Right renal cortex interstitium (tissue), 3 donors: ENCODE measurements at regions not wholly inside any gene's neighbourhood (a gene's known extent, or its start where the extent isn't known, plus 50 kb on each side); places are given as distances from the start of the nearest gene placed in this dataset.
A peak's percentile ranks its signal among the peaks of the same experiment; 100 is the strongest.
"Not testable (repeated sequence)": the region's sequence is repeated elsewhere in the genome, so short reads cannot be mapped to it uniquely, and the experiment has no call there.

Source experiments
- DNase-seq, 3 donors: peaks; one replicate each; pipeline ENCODE4 v3.0.0-alpha.2; 2013; ENCODE audit warnings: low read depth in 3 of 3, low spot score in 2 of 3

GRCh38 chr3:144023543-144023942 lies 51.9 kb downstream of the DIPK2A start:
- not testable (repeated sequence) for DNase-seq

GRCh38 chr3:144028798-144029411 lies 57.3 kb downstream of the DIPK2A start:
- DNase-seq, result no peak

- no peak for DNase-seq
Measured at GRCh38 chr3:144029769-144030168, 58.1 kb downstream of the DIPK2A start.

- no peak for DNase-seq
Measured at GRCh38 chr3:144031938-144032337, 60.3 kb downstream of the DIPK2A start.

GRCh38 chr3:144032531-144033239 lies 61.1 kb downstream of the DIPK2A start:
- no peak for DNase-seq

GRCh38 chr3:144033240-144033589 lies 61.6 kb downstream of the DIPK2A start:
- peak in 2 of 3 donors; percentile 1 to 4 for DNase-seq

- no peak for DNase-seq
Measured at GRCh38 chr3:144033863-144034262, 62.2 kb downstream of the DIPK2A start.

- DNase-seq, result no peak
Measured at GRCh38 chr3:144034715-144035290, 63.2 kb downstream of the DIPK2A start.

GRCh38 chr3:144036498-144036897 lies 64.9 kb downstream of the DIPK2A start:
- no peak for DNase-seq

- no peak for DNase-seq
Measured at GRCh38 chr3:144039661-144040060, 68.0 kb downstream of the DIPK2A start.

- DNase-seq, result no peak
Measured at GRCh38 chr3:144041960-144042556, 70.4 kb downstream of the DIPK2A start.

GRCh38 chr3:144045766-144046165 lies 74.1 kb downstream of the DIPK2A start:
- no peak for DNase-seq

- no peak for DNase-seq
Measured at GRCh38 chr3:144049374-144049773, 77.8 kb downstream of the DIPK2A start.

- DNase-seq, result no peak
Measured at GRCh38 chr3:144051211-144051610, 79.6 kb downstream of the DIPK2A start.

GRCh38 chr3:144052275-144052674 lies 80.7 kb downstream of the DIPK2A start:
- DNase-seq, result no peak

- DNase-seq, result no peak
Measured at GRCh38 chr3:144053121-144053520, 81.5 kb downstream of the DIPK2A start.

- DNase-seq, result no peak
Measured at GRCh38 chr3:144054766-144055165, 83.1 kb downstream of the DIPK2A start.

GRCh38 chr3:144055604-144056003 lies 84.0 kb downstream of the DIPK2A start:
- no peak for DNase-seq

- no peak for DNase-seq
Measured at GRCh38 chr3:144058713-144059112, 87.1 kb downstream of the DIPK2A start.

- DNase-seq, result no peak
Measured at GRCh38 chr3:144059481-144059880, 87.9 kb downstream of the DIPK2A start.

GRCh38 chr3:144060881-144061280 lies 89.3 kb downstream of the DIPK2A start:
- no peak for DNase-seq

GRCh38 chr3:144063306-144063705 lies 91.7 kb downstream of the DIPK2A start:
- DNase-seq, result no peak
